B cell (primary cell): ENCODE measurements at regions not wholly inside any gene's neighbourhood (a gene's known extent, or its start where the extent isn't known, plus 50 kb on each side); places are given as distances from the start of the nearest gene placed in this dataset.

ENCODE experiments used
- ATAC-seq: fragments of 200-7000 bp; cut with Tn5 transposase; one replicate; pipeline ENCODE4 v1.10.0; 2021; ENCODE audit warnings: low read depth, mild to moderate bottlenecking, moderate number of reproducible peaks, moderate library complexity
- CTCF ChIA-PET: fragments of 350-600 bp; sonication (Branson Sonifier 250); formaldehyde crosslinking; loops from one replicate; lab custom pipeline; 2021; ENCODE audit warnings: antibody characterized with exemption, inconsistent platforms; lab: Charles Lee
- POLR2A ChIA-PET: fragments of 350-600 bp; sonication (Branson Sonifier 250); formaldehyde crosslinking; loops from one replicate; lab custom pipeline; 2021; ENCODE audit warnings: antibody characterized with exemption; lab: Charles Lee
- DNase-seq: peaks from one replicate; pipeline ENCODE4 v3.0.0; 2013
- H2AFZ ChIP-seq: 2 replicates; pipeline ENCODE4 v1.6.1; 2012; ENCODE audit warnings: mild to moderate bottlenecking, low read depth, low read length; ENCODE audit not compliant: insufficient read depth, poor library complexity, severe bottlenecking
- H3K27ac ChIP-seq, 2 donors: 1 replicate in 1 of 2; 2 replicates in 1 of 2; pipeline ENCODE4 v1.5.1; 2012 to 2013; ENCODE audit warnings: low read length in 2 of 2, mild to moderate bottlenecking in 2 of 2, moderate library complexity in 1 of 2
- H3K27me3 ChIP-seq, 4 experiments: fragments of 200-600 bp in 1 of 4; sonication (generic) in 1 of 4; replicated peaks in 1 of 4; 1 replicate in 2 of 4; 2 replicates in 2 of 4; pipeline versions ENCODE4 v1.6.1 to v1.7.0; 2013 to 2016; ENCODE audit warnings: low read length in 3 of 4, mild to moderate bottlenecking in 2 of 4, mixed read lengths in 1 of 4, moderate library complexity in 1 of 4; ENCODE audit not compliant: insufficient read depth in 4 of 4, control insufficient read depth in 3 of 4; ENCODE audit errors: control extremely low read depth in 1 of 4
- H3K36me3 ChIP-seq, 2 experiments: replicated peaks in 1 of 2; 1 replicate in 1 of 2; 2 replicates in 1 of 2; pipeline versions ENCODE4 v1.6.1 to v1.7.1; 2013; ENCODE audit warnings: low read length in 1 of 2; ENCODE audit not compliant: insufficient read depth in 2 of 2, control insufficient read depth in 1 of 2; ENCODE audit errors: control extremely low read depth in 1 of 2, extremely low read depth in 1 of 2
- H3K4me1 ChIP-seq, 2 donors: fragments of 200-600 bp in 1 of 2; sonication (generic) in 1 of 2; 1 replicate in 1 of 2; 2 replicates in 1 of 2; pipeline versions ENCODE4 v1.5.1 to v1.6.1; 2013 to 2017; ENCODE audit warnings: low read length in 2 of 2; ENCODE audit not compliant: control insufficient read depth in 2 of 2, insufficient read depth in 2 of 2
- H3K4me2 ChIP-seq: replicated peaks from 2 replicates; pipeline ENCODE3; 2012; ENCODE audit warnings: mild to moderate bottlenecking, low read depth, low read length; ENCODE audit not compliant: poor library complexity, severe bottlenecking
- H3K4me3 ChIP-seq, 5 experiments: fragments of 200-600 bp in 1 of 5; sonication (generic) in 1 of 5; 1 replicate in 3 of 5; 2 replicates in 2 of 5; pipeline versions ENCODE4 v1.5.1 to v1.7.0; 2011 to 2016; ENCODE audit warnings: low read length in 4 of 5, mild to moderate bottlenecking in 4 of 5, low read depth in 2 of 5, control low read depth in 1 of 5, moderate library complexity in 1 of 5; ENCODE audit not compliant: insufficient read depth in 1 of 5; ENCODE audit errors: control extremely low read depth in 1 of 5, extremely low read depth in 1 of 5
- H3K79me2 ChIP-seq: fragments of 200-600 bp; sonication (generic); one replicate; pipeline ENCODE4 v1.6.0; 2016; ENCODE audit warnings: low read length; ENCODE audit not compliant: control insufficient read depth, insufficient read depth
- H3K9ac ChIP-seq: fragments of 200-600 bp; sonication (generic); 2 replicates; pipeline ENCODE4 v1.6.1; 2017; ENCODE audit warnings: mild to moderate bottlenecking, low read length, moderate library complexity
- H3K9me3 ChIP-seq, 3 donors: one replicate each; pipeline versions ENCODE4 v1.6.1 to v1.7.1; 2013; ENCODE audit warnings: low read length in 2 of 3; ENCODE audit not compliant: control insufficient read depth in 2 of 3, insufficient read depth in 1 of 3; ENCODE audit errors: control extremely low read depth in 1 of 3
- H4K20me1 ChIP-seq: 2 replicates; pipeline ENCODE4 v1.6.0; 2012; ENCODE audit warnings: mild to moderate bottlenecking, low read length; ENCODE audit not compliant: insufficient read depth, control insufficient read depth, poor library complexity, severe bottlenecking
- H3K27ac Mint-ChIP-seq: one replicate; pipeline ENCODE4 v1.8.0; 2021; ENCODE audit warnings: mixed read lengths
- H3K27me3 Mint-ChIP-seq: one replicate; pipeline ENCODE4 v1.8.0; 2021; ENCODE audit warnings: mixed read lengths
- H3K4me1 Mint-ChIP-seq: one replicate; pipeline ENCODE4 v1.8.0; 2021; ENCODE audit warnings: mixed read lengths
- H3K4me3 Mint-ChIP-seq: one replicate; pipeline ENCODE4 v1.8.0; 2021; ENCODE audit warnings: mixed read lengths
- H3K9me3 Mint-ChIP-seq: one replicate; pipeline ENCODE4 v1.8.0; 2022; ENCODE audit warnings: mixed read lengths; ENCODE audit not compliant: insufficient read depth
- EZH2 ChIP-seq: IDR thresholded peaks from 2 replicates; pipeline ENCODE4 v1.6.1; 2012; ENCODE audit warnings: borderline replicate concordance, low read depth, mild to moderate bottlenecking, moderate library complexity, low read length; ENCODE audit not compliant: insufficient read depth, poor library complexity, severe bottlenecking
- WGBS: methylation state at CpG from one replicate; pipeline ENCODE4 v1.1.5; 2013; ENCODE audit warnings: missing lambda C conversion rate; ENCODE audit not compliant: insufficient coverage; 5-methylcytosine and 5-hydroxymethylcytosine counted together
- intact Hi-C: fragments of 100-400 bp; cut with micrococcal nuclease; formaldehyde crosslinking; loops from one replicate; pipeline ENCODE4 v1.10.0; 2022
- TF ChIP-seq, protein P1 (sequence below): fragments of 200-600 bp; IDR thresholded peaks from one replicate; pipeline ENCODE4 v1.8.0; 2022; ENCODE audit warnings: antibody characterized with exemption, mild to moderate bottlenecking

DNA sequence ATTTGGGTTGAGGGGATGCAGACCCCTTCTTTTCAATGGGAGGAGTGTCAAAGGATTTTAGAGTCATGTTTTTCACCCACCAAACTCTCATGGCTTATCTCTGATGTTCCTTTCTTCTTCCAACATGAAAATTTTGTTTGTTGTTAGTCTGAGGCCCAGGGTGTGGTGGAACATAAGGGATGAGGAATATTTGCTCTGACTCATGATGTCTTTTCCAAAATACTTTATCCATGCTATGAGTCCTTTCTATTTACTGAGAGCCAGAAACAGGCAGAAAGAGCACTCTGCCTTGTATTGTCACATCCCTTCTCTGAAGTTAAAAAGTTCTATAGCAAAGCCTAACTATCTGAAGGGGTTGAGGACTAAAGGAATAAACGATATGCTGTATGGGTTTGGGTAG, 61.6 kb upstream of the GYPA start:
- intact Hi-C loops = no loop called here
- no peak overlapping the region for H3K4me3 Mint-ChIP-seq
- ChIA-PET CTCF (no interaction called here), POLR2A (no interaction called here)
- no peak overlapping the region for H3K4me2 ChIP-seq
- peaks cover 6% of the 10 kb centered on the region for H3K27me3 Mint-ChIP-seq
- TF ChIP-seq, protein P1, sequence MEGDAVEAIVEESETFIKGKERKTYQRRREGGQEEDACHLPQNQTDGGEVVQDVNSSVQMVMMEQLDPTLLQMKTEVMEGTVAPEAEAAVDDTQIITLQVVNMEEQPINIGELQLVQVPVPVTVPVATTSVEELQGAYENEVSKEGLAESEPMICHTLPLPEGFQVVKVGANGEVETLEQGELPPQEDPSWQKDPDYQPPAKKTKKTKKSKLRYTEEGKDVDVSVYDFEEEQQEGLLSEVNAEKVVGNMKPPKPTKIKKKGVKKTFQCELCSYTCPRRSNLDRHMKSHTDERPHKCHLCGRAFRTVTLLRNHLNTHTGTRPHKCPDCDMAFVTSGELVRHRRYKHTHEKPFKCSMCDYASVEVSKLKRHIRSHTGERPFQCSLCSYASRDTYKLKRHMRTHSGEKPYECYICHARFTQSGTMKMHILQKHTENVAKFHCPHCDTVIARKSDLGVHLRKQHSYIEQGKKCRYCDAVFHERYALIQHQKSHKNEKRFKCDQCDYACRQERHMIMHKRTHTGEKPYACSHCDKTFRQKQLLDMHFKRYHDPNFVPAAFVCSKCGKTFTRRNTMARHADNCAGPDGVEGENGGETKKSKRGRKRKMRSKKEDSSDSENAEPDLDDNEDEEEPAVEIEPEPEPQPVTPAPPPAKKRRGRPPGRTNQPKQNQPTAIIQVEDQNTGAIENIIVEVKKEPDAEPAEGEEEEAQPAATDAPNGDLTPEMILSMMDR = no peak
- no peak for TF ChIP-seq EZH2
- no peak overlapping the region for H3K9ac ChIP-seq
- peaks cover 8% of the 10 kb centered on the region for H3K9me3 Mint-ChIP-seq
- H3K27ac Mint-ChIP-seq = no peak overlapping the region
- no peaks in the 10 kb centered on the region for H4K20me1 ChIP-seq
- no CpG with 5 or more reads among the region's 1 CpG for WGBS
- no peak overlapping the region for H3K27ac ChIP-seq
- no peaks in the 10 kb centered on the region for H3K4me1 Mint-ChIP-seq
- no peaks in the 10 kb centered on the region for H3K4me1 ChIP-seq
- no peaks in the 10 kb centered on the region for H3K79me2 ChIP-seq
- H3K27me3 ChIP-seq = no peaks in the 10 kb centered on the region
- H3K4me3 ChIP-seq = no peak overlapping the region
- H2AFZ ChIP-seq = no peak overlapping the region
- H3K9me3 ChIP-seq = peaks cover 0 to 3% (median 1%) of the 10 kb centered on the region in 3 donors
- H3K36me3 ChIP-seq = no peaks in the 10 kb centered on the region
- DNase-seq (no peak), ATAC-seq (no peak)

DNA sequence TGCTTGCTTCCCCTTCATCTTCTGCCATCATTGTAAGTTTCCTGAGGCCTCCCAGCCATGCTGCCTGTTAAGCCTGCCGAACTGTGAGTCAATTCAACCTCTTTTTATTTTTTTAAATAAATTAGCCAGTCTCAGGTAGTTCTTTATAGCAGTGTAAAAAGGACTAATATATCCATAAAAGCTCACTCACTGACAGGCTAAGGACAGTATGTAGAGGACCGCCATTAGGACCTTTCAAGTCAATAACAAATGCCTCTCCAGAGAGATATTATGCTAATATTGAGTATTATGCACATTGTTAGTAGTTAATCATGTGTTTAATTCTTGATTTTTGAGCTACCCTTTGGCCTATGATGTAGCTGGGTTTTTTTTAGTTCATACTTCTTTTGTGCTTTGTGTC, 62.6 kb upstream of the GYPA start:
- H3K4me3 ChIP-seq = no peak overlapping the region
- no peak overlapping the region for H3K9ac ChIP-seq
- H3K27me3 ChIP-seq = no peaks in the 10 kb centered on the region
- no peaks in the 10 kb centered on the region for H3K9me3 ChIP-seq
- no peaks in the 10 kb centered on the region for H3K79me2 ChIP-seq
- ChIA-PET CTCF (no interaction called here), POLR2A (no interaction called here)
- no peaks in the 10 kb centered on the region for H3K36me3 ChIP-seq
- TF ChIP-seq, protein P1 = no peak
- TF ChIP-seq EZH2 = no peak
- ATAC-seq = no peak
- no peak overlapping the region for H3K4me3 Mint-ChIP-seq
- no peaks in the 10 kb centered on the region for H4K20me1 ChIP-seq
- no peak overlapping the region for H2AFZ ChIP-seq
- intact Hi-C loops = no loop called here
- peaks cover 3% of the 10 kb centered on the region for H3K9me3 Mint-ChIP-seq
- H3K27me3 Mint-ChIP-seq = peaks cover 6% of the 10 kb centered on the region
- WGBS = no CpG with 5 or more reads among the region's 2 CpGs
- no peak overlapping the region for H3K27ac ChIP-seq
- H3K4me1 ChIP-seq = no peaks in the 10 kb centered on the region
- no peaks in the 10 kb centered on the region for H3K4me1 Mint-ChIP-seq
- no peak overlapping the region for H3K4me2 ChIP-seq
- no peak overlapping the region for H3K27ac Mint-ChIP-seq
- no peak for DNase-seq
